ENCODE measurements at regions not wholly inside any gene's neighbourhood (a gene's known extent, or its start where the extent isn't known, plus 50 kb on each side); places are given as distances from the start of the nearest gene placed in this dataset.

GRCh38 chr6:73885393-73885792 is 189.4 kb downstream of the CD109 start:
- no TSS peak for BruUV-seq (replicated peaks)
- Histone ChIP-seq H3K4me3 (no peak overlapping the region), H3K9me3 (replicated peaks; ENCODE audit: control insufficient read depth, insufficient read depth, low read depth, low read length) (no peaks in the 10 kb centered on the region), H3K9ac (ENCODE audit: insufficient read depth in 1 of 2, low read depth in 2 of 2, low read length in 2 of 2) (no peak overlapping the region), H3K36me3 (ENCODE audit: control insufficient read depth, insufficient read depth, low read length) (no peaks in the 10 kb centered on the region; the same call in 2 of the 3 replicates), H3K4me1 (replicated peaks in 1 of 2; ENCODE audit: control insufficient read depth in 2 of 2, insufficient read depth in 2 of 2, low read length in 2 of 2) (no peaks in the 10 kb centered on the region), H3K9me1 (ENCODE audit: control insufficient read depth, insufficient read depth, low read length) (no peaks in the 10 kb centered on the region), H2AFZ (ENCODE audit: low read depth, low read length) (no peak overlapping the region), H3K79me2 (ENCODE audit: control insufficient read depth, insufficient read depth, low read length) (no peaks in the 10 kb centered on the region), H3K27ac (ENCODE audit: extremely low read depth, low read depth, low read length) (no peak overlapping the region), H3K27me3 (ENCODE audit: control insufficient read depth in 2 of 2, insufficient read depth in 2 of 2, low read length in 2 of 2) (no peaks in the 10 kb centered on the region), H3K4me2 (ENCODE audit: insufficient read depth, low read length) (no peak overlapping the region), H4K20me1 (replicated peaks; ENCODE audit: control insufficient read depth, insufficient read depth, low read length) (no peaks in the 10 kb centered on the region)
- FAIRE-seq (no peak), DNase-seq (ENCODE audit: extremely low read depth in 1 of 4, low spot score in 3 of 4) (no peak), ATAC-seq (no peak)
- in situ Hi-C loops (cut with MboI) (no loop called here), intact Hi-C loops (cut with micrococcal nuclease) (no loop called here)
- ChIA-PET CTCF (ENCODE audit: low intra/inter-chr PET ratio) (no interaction called here), POLR2A (interaction anchor here (1.2 kb wide), 1 partner anchor 9 kb away, joined by 3 read pairs; no protein-coding TSS in a partner anchor)
- 1% methylated on average over 7 of the region's 7 CpGs for WGBS (ENCODE audit: insufficient coverage, low coverage, missing lambda C conversion rate)
- TF ChIP-seq RFX5 (IDR thresholded peaks at IDR 0.05; ENCODE audit: low read depth, low read length) (no peak), KDM5B (IDR thresholded peaks at IDR 0.05; ENCODE audit: insufficient replicate concordance, low read depth, low read length) (no peak), SOX6 (IDR thresholded peaks at IDR 0.05) (no peak), CHCHD3 (CRISPR knock-in tag; IDR thresholded peaks at IDR 0.05) (no peak), LCOR (CRISPR knock-in tag; IDR thresholded peaks at IDR 0.05) (no peak), DMBX1 (CRISPR knock-in tag; IDR thresholded peaks at IDR 0.05; ENCODE audit: borderline replicate concordance) (no peak), NFXL1 (CRISPR knock-in tag; IDR thresholded peaks at IDR 0.05) (no peak), TAF1 (IDR thresholded peaks at IDR 0.05; ENCODE audit: control insufficient read depth, extremely low read depth, insufficient read depth, low read length, severe bottlenecking) (no peak), PTBP1 (IDR thresholded peaks at IDR 0.05; ENCODE audit: low read depth, low read length) (no peak), MTA3 (IDR thresholded peaks at IDR 0.05; ENCODE audit: borderline replicate concordance) (no peak), MYC (IDR thresholded peaks at IDR 0.05; ENCODE audit: low read depth, low read length) (no peak), MYC (CRISPR knock-in tag; IDR thresholded peaks at IDR 0.05; ENCODE audit: borderline replicate concordance, low read depth) (no peak), MEIS2 (IDR thresholded peaks at IDR 0.05; ENCODE audit: partially characterized antibody) (no peak), ZNF23 (CRISPR knock-in tag; IDR thresholded peaks at IDR 0.05) (no peak)
- TF ChIP-seq, protein P1, sequence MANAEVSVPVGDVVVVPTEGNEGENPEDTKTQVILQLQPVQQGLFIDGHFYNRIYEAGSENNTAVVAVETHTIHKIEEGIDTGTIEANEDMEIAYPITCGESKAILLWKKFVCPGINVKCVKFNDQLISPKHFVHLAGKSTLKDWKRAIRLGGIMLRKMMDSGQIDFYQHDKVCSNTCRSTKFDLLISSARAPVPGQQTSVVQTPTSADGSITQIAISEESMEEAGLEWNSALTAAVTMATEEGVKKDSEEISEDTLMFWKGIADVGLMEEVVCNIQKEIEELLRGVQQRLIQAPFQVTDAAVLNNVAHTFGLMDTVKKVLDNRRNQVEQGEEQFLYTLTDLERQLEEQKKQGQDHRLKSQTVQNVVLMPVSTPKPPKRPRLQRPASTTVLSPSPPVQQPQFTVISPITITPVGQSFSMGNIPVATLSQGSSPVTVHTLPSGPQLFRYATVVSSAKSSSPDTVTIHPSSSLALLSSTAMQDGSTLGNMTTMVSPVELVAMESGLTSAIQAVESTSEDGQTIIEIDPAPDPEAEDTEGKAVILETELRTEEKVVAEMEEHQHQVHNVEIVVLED (CRISPR knock-in tag; IDR thresholded peaks at IDR 0.05) = no peak
- TF ChIP-seq, protein P2, sequence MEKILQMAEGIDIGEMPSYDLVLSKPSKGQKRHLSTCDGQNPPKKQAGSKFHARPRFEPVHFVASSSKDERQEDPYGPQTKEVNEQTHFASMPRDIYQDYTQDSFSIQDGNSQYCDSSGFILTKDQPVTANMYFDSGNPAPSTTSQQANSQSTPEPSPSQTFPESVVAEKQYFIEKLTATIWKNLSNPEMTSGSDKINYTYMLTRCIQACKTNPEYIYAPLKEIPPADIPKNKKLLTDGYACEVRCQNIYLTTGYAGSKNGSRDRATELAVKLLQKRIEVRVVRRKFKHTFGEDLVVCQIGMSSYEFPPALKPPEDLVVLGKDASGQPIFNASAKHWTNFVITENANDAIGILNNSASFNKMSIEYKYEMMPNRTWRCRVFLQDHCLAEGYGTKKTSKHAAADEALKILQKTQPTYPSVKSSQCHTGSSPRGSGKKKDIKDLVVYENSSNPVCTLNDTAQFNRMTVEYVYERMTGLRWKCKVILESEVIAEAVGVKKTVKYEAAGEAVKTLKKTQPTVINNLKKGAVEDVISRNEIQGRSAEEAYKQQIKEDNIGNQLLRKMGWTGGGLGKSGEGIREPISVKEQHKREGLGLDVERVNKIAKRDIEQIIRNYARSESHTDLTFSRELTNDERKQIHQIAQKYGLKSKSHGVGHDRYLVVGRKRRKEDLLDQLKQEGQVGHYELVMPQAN (IDR thresholded peaks at IDR 0.05; ENCODE audit: borderline replicate concordance) = no peak
- TF ChIP-seq, protein P3, sequence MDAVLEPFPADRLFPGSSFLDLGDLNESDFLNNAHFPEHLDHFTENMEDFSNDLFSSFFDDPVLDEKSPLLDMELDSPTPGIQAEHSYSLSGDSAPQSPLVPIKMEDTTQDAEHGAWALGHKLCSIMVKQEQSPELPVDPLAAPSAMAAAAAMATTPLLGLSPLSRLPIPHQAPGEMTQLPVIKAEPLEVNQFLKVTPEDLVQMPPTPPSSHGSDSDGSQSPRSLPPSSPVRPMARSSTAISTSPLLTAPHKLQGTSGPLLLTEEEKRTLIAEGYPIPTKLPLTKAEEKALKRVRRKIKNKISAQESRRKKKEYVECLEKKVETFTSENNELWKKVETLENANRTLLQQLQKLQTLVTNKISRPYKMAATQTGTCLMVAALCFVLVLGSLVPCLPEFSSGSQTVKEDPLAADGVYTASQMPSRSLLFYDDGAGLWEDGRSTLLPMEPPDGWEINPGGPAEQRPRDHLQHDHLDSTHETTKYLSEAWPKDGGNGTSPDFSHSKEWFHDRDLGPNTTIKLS (IDR thresholded peaks at IDR 0.05; ENCODE audit: borderline replicate concordance, low read depth) = no peak
- TF ChIP-seq, protein P4, sequence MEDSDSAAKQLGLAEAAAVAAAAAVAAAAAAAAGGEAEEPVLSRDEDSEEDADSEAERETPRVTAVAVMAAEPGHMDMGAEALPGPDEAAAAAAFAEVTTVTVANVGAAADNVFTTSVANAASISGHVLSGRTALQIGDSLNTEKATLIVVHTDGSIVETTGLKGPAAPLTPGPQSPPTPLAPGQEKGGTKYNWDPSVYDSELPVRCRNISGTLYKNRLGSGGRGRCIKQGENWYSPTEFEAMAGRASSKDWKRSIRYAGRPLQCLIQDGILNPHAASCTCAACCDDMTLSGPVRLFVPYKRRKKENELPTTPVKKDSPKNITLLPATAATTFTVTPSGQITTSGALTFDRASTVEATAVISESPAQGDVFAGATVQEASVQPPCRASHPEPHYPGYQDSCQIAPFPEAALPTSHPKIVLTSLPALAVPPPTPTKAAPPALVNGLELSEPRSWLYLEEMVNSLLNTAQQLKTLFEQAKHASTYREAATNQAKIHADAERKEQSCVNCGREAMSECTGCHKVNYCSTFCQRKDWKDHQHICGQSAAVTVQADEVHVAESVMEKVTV (CRISPR knock-in tag; IDR thresholded peaks at IDR 0.05) = no peak

All from K562 (cell line).